ENCODE measurements at regions not wholly inside any gene's neighbourhood (a gene's known extent, or its start where the extent isn't known, plus 50 kb on each side); places are given as distances from the start of the nearest gene placed in this dataset.

DNA sequence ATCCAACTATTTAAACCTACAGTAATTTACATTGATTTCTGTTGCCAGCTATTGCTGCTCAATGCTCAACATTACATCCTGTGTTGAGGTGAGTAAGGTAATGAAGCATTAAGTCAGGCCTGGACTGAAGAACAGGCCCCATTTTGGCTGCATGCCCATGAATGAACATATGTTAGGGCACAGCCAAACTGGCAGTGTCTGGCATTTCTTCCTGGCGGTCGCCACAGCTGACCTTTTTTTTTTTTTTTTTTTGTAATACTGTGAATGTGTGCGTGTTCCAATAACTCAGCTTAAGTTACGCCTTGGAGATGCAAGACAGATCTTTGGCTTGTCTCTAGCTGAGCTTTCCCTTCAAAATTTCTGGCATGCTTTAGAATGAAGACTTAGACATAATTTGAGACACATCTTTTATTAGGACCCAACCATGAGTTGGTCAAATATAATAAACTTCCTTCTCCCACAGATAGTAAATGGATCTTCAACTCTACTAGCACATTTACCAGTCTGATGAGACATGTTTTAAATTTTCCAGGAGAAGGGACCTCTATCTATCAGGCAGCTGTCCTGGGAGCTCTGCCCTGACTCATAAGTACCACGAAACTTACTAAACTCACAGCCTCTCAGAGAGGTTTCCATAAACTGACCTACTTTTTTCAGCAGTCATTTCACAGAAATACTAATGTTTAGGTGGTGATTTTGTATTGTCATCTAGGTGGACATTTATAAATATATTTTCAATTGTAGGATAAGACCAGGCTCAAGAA lies 341.1 kb upstream of the RUNX1 start:
- TF ChIP-seq CTCF (IDR thresholded peaks at IDR 0.05) (no peak), POLR2A (IDR thresholded peaks at IDR 0.05) (no peak)
- DNase-seq = no peak
- intact Hi-C loops (cut with DNase I) = no loop called here
- no peak overlapping the region for H3K4me3 ChIP-seq
- no peaks in the 10 kb centered on the region for H3K36me3 ChIP-seq (replicated peaks in 1 of 2)
- H3K9me3 ChIP-seq (replicated peaks in 1 of 3) = no peaks in the 10 kb centered on the region
- no peak overlapping the region for H3K27ac ChIP-seq
- H3K4me1 ChIP-seq (replicated peaks in 1 of 2) = no peaks in the 10 kb centered on the region
- H3K27me3 ChIP-seq = no peaks in the 10 kb centered on the region
- 84 to 93% (median 86%) methylated on average over 5 of the region's 5 CpGs for WGBS, 4 donors

DNA sequence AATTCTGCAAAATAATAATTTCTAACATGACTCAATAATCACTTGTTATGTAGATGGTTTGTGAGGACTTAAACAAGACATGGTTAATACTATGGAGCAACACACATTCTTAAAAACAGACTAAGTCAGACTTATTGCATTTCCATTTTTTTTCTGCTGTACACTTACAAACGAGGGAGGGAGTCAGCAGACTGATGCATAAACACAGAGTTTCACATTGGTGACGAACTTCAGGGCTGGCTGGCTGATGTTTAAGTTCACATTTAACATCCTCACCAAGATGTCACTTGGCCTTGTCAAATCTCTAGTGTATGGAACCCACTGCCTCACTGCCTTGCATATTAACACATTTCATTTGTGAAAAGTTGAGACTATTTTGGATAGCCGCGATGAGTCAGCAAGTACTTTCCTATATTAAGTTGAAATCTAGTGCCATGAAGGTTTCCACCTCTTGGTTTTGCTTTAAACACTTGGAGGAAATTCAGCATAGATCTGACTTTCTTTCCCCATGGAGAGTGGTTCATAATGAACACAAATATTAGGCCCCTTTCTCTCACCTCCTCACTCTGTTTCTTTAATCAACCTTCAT lies 337.5 kb upstream of the RUNX1 start:
- TF ChIP-seq POLR2A (IDR thresholded peaks at IDR 0.05) (no peak), CTCF (IDR thresholded peaks at IDR 0.05) (no peak)
- no peak overlapping the region for H3K4me3 ChIP-seq
- intact Hi-C loops (cut with DNase I) = no loop called here
- H3K27me3 ChIP-seq = no peaks in the 10 kb centered on the region
- H3K4me1 ChIP-seq (replicated peaks in 1 of 2) = no peaks in the 10 kb centered on the region
- no peaks in the 10 kb centered on the region for H3K36me3 ChIP-seq (replicated peaks in 1 of 2)
- H3K27ac ChIP-seq = no peak overlapping the region
- 74 to 85% (median 81%) methylated on average over 4 of the region's 4 CpGs for WGBS, 4 donors
- DNase-seq = no peak
- H3K9me3 ChIP-seq (replicated peaks in 1 of 3) = no peaks in the 10 kb centered on the region

GRCh38 chr21:35384375-35384774 lies 335.3 kb upstream of the RUNX1 start:
- H3K4me3 ChIP-seq = no peak overlapping the region
- WGBS, 4 donors = 72 to 79% (median 78%) methylated on average over 2 of the region's 2 CpGs
- intact Hi-C loops (cut with DNase I) = no loop called here
- H3K4me1 ChIP-seq (replicated peaks in 1 of 2) = no peaks in the 10 kb centered on the region
- H3K36me3 ChIP-seq (replicated peaks in 1 of 2) = no peaks in the 10 kb centered on the region
- H3K27me3 ChIP-seq = no peaks in the 10 kb centered on the region
- H3K9me3 ChIP-seq (replicated peaks in 1 of 3) = no peaks in the 10 kb centered on the region
- DNase-seq = no peak
- H3K27ac ChIP-seq = no peak overlapping the region
- TF ChIP-seq CTCF (IDR thresholded peaks at IDR 0.05) = no peak
- TF ChIP-seq POLR2A (IDR thresholded peaks at IDR 0.05) = no peak

GRCh38 chr21:35382696-35383095 lies 333.6 kb upstream of the RUNX1 start:
- no peaks in the 10 kb centered on the region for H3K36me3 ChIP-seq (replicated peaks in 1 of 2)
- H3K27ac ChIP-seq = no peak overlapping the region
- TF ChIP-seq POLR2A (IDR thresholded peaks at IDR 0.05) (no peak), CTCF (IDR thresholded peaks at IDR 0.05) (no peak)
- WGBS, 4 donors = 81 to 94% (median 89%) methylated on average over 6 of the region's 6 CpGs
- DNase-seq = no peak
- no peak overlapping the region for H3K4me3 ChIP-seq
- no peaks in the 10 kb centered on the region for H3K4me1 ChIP-seq (replicated peaks in 1 of 2)
- H3K9me3 ChIP-seq (replicated peaks in 1 of 3) = no peaks in the 10 kb centered on the region
- no peaks in the 10 kb centered on the region for H3K27me3 ChIP-seq
- intact Hi-C loops (cut with DNase I) = no loop called here

Data from adrenal gland (tissue), 9 donors.